ENCODE measurements at regions not wholly inside any gene's neighbourhood (a gene's known extent, or its start where the extent isn't known, plus 50 kb on each side); places are given as distances from the start of the nearest gene placed in this dataset.

DNA sequence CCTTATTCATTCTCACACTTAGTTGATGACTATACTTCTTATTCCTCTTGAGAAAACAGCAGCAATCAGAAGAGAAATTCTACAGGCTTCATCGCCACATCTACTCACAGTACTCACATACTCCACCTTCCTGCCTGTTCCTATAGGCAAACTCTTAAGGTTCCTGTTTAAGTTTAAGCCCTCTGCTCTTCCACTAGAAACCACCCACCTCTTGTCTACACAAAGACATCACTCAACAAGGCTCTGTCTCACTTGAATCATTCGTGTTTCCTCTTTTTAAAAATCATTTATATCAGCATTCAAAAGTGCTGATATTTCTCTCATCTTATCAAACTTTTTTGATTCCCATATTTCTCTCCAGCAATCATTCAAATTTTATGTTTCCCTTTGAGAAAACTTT is 85.5 kb upstream of the ADO start:
- DNase-seq = no peak

DNA sequence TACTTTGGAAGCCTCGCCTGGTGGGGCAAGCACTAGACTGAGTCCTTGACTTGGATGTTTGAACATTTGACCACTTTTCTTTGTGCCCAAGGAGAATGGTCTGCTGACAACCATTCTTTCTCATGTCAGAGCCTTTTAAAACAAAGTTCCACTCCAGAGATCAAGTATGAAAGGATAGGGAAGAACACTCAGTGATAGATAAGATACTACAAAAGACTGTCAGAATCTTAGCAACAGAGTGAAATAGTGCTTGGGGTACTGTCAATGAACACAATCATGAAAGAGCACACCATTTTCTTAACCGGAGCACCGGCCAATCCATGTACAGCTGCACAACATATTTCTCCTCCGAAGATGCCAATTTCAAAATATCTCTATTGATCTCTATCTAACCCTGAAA is 82.8 kb upstream of the ADO start:
- DNase-seq = no peak

DNA sequence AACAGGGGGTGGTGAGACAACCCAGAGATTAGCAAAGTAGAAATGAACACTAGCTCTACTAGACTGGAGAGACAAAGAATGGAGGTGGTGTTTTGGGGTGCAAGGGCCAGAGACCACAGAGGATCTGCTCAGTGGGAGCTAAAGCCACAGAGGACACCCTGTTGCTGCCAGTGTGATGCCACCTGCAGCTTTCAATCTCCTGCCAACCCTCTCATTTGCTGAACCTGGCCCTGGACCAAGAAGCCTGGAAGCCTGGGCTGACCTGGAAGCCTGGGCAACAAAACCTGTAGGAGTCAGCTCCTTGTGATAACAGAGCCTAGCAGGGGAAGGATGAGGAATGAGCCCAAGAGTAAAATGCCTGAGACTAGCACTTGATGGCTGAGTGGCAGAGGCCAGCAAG is 81.1 kb upstream of the ADO start:
- no peak for DNase-seq

DNA sequence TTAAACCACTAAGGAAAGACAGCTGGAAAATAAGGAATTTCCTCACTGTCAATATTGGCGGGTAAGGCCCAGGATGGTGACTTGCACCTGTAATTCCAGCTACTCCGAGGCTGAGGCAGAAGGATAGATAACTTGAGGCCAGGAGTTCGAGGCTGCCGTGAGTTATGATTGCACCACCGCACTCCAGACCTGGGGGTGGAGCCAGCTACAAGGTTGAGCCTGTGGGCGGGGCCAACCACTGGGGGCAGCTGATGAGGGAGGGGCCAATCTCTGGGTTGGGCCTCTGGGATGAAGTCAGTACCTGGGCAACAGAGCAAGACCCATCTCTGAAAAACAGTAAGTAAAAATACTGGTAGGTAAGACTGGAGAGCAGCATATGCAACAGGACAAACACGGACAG is 80.1 kb upstream of the ADO start:
- DNase-seq = no peak

DNA sequence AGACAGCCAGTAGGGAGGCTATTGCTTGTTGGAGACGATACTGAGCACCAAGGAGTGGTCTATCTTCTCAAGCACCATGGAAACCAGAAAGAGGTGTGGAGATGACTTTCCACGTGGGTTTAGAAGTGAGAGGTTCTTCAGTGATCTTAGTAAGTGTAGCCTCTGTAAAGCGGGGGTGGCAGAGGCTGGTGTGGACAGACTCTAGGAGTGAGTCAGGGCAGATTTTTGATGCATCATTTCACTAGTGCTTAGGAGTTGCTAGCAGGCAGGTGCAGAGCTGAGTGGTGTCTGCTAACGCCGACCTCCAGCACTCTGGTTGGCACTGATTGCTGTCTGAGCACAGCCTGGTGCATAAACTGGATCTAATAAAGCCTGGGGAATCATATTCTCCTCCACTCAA is 78.4 kb upstream of the ADO start:
- no peak for DNase-seq

DNA sequence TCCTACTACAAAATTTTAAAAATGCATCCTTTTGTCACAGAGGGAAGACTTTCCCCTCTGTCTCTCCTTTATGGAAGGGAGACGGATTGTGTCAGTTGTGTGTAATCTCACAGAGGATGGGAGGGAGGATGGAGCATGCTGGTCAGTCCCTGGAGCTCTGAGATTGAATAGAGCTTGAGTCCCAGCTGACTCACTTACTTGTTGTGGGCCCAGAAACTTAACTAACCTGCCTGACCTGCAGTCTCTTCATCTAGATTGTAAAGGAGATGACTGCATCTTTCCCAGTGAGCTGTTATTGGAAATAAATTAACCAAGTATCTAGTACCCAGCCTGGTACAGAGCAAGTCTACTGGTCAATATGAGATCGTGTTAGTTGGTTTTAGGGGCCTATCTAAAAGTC is 77.9 kb upstream of the ADO start:
- DNase-seq = no peak

DNA sequence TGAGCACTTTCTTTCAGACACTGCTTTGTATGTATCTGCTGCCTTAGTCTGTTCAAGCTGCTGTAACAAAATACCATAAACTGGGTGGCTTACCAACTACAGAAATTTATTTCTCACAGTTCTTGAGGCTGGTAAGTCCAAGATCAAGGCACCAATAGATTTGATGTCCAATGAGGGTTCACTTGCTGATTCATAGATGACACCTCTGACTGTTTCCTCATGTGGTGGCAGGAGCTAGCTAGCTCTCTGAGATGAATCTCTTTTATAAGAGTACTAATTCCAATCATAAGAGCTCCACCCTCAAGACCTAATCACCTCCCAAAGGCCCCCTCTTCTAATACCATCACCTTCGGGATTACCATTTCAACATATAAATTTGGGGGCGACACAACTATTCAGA is 76.6 kb upstream of the ADO start:
- no peak for DNase-seq

DNA sequence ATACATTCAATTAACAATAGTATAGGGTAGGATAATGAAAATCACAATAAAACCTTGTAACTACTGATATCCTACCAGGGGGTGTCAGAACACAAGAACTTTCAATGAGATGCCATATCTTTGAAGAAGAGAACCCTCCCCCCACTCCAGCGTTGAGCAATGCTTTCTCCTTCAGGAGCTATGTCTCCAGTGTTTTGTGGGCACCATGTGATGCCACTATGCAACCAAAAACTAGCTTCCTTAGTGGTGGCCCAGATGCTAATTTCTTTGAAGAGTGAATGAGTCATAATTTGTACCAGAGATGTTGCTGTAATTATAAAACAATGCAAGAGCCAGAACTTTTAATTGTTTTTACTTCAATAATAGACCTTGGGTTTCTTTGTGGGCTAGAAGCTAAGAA is 76.0 kb upstream of the ADO start:
- DNase-seq = no peak

DNA sequence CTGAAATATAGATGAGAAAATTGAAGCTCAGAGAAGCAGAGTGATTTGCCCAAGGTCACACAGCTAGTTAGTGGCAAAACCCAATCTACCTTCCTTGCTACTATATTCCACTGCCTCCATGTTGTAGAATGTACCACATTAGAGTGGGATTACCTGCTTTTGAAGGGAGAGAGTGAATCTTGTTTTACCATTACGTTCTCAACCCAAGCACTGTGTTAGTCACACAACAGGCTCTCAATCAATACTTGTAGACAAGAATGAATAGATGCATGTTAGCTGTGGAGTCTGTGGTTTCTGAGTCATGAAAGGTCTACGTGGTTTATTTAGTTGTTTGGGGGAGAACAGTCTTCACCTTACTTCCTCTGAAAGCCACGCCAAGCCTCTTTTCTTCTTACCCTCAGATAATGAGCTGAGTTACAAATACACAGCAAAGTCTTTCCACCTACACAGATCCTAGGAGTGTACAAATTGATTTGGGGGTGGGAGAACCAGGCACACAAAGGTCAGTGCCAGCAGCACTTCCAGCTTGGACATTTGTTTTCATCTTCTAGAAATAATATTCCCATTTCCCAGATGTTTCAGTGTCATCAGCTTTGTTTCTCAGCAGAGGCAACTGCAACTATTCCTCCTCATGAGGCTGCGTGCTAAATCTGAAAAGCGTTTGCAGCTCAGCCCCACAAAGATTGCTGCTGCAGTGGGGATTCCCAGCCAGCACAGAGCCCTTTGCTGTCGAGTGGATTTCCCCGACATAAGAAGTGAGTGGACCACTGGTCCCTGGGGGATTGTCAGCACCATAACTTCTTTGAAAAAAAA is 71.5 kb upstream of the ADO start:
- DNase-seq = peak; percentile 73

DNA sequence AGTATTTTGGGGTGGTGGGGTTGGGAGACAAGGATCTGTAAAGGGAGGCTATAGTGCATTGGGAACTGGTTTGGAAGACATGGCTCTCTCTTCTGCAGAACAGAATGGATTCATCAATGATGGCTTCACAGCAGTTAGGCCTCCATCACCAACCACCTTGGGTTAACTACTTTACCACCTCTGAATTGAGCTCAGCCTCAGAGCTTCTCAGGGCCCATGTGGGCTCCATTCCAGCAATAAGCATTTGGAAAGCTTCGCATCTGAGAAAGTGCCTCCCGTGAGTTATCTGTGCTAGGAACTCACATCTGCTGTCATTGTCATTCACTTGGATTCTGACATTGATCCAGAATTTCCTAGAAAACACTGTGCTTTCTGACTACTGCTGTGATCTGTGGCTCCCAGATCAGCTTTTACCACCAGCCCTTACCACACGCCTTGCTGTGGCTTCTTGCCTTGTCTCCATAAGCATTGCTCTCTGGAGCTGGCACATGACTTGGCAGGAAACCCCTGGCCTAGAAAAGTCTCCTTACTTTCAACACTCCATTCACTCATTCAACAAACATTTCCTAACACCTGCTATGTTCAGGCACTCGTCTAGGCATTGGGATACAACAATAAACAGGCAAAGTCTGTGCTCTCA is 70.7 kb upstream of the ADO start:
- DNase-seq = no peak

DNA sequence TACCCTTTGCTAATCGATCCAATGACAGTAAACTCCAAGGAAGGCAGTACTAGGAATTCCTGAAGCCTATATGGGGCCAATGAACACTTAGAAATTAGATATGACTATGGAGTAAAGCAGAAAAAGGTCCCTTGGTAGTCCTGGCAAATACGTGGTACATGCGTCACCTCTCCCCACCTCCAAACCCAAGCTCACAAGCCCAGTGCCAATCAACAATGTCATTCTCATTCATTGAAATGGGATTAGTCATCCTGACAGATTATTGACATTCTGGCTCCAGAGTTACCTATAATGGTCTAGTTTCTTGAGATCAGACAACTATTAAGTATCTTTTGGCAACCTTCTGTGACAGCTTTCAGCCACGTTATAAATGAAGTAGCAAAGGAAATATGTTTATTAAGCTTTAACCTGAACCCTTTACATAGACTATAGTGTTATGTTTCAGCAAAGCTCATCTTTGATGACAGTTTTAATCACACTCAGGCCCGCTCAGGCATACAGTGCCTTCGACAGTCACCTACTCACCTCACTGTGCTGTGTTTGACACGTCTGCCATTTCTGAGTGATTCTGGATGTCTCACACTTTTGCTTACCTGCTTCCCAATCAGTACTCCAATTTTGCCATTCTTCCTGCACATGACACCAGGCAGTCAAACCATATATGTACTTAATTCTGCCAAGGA is 69.6 kb upstream of the ADO start:
- DNase-seq = no peak

DNA sequence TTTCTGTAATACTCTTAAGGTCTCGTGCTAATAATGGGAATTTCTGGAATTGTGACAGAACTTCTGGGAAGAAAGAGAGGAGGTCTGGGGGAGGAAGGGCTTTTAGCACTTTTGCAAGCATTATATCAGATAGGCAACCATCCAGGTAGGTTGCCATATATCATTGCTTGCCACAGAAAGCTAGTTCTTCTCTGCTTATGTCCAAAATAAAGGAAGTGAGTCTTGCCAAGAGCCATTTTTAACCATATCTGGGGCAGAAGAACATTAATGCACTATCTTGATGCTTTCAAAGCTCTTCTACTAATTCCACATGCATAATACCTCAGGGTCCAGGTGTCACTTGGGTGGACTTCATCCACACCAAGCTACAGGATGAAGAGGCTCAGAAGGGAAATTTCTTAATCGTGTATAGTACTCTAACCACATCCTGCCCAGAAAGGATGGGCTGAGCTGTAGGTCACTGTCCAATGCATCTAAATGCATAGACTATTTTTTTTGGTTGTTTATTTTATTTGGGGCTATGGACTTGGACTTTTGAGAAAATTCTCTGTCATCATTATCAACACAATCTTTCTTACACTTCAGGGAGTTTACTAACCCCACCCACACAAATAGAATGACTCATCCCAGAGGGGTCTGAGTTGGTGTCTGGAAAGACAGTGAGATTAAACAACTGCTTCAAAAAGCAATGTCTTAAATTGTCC is 68.9 kb upstream of the ADO start:
- DNase-seq = no peak

DNA sequence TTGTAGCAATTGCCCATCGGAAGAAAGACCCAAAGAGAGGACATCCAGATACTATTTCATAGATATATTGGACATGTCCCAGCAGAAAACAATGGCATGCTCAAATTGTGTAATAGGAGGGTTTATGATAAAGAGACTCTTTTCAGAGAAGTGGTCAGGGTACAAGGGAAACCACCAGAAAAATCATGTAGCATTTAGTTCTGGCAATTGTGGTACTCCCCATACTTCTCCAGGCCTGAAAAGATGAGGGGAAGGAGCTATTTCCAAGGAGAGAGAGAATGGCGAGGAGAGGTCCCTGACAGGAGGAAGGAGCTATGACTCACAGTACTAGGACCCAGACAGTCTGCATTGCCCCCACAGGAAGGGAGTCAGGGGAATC is 68.4 kb upstream of the ADO start:
- no peak for DNase-seq

DNA sequence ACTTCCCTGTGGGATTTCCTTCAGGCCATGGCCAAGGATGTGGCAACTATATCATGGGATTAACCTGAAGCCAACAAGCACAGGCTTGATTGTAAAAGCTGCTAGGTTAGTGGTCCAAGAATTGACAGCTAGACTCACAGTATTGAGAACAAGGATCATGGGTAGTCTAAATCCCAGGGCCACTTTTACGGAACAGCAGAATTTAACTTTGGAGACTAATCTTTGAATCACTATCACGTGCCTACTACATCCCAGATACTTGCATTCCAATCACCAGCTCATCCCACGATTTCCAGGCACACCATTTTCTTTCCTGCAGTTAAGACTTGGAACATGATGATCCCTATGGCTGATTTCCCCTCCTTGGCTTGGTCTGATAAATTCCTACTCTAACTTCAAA is 65.6 kb upstream of the ADO start:
- DNase-seq = no peak

DNA sequence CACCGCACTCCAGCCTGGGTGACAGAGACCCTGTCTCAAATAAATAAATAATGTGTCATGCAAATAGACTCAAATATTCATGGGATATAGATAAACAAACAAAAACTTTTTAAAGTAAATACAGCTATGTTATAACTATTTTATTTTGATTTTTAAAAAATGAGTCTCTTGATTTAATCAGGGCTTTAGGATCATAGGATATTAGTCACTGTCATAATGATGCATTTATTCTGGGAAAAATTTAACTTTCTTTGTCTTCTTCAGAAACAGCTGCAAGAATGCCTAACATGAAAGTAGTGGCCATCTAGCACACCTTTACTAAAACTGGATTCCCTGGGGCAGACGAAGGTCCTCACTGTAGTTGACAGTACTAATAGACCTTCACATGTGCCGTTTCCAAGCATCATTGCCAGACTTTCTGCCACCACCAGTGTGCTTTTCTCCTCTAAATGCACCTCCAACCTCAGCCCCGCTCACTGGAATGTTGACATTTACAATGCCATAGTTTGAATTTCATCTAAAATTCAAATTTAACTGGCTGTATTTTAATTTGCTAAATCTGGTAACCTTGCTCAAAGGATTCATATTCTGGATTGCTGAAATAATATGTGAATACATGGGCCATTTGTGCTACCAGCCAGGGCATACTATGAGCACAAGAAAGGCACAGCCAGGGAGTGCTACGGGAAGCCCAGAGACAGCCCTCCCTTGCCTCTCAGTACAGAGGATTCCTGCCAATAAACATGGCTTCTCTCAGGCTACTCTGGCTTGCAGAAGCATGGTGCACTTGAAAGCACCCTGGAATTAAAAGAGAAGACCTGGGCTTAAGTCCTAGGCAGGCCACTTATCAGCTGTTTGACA is 63.4 kb upstream of the ADO start:
- DNase-seq = no peak

DNA sequence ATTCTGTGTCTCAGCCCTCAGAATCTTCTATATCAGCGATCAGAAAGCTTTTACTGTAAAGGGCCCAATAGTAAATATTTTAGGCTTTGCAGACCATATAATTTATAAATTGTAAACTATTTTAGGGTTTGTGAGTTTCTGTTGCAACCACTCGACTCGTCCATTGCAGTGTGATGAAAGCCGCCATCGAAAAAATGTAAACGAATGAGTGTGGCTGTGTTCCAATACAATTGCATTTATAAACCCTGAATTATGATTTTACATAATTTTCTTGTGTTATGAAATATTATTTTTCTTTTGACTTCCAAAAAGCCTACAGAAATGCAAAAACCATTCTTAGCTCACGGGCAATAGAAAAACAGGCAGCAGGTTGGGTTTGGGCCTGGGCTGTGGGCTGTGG is 62.5 kb upstream of the ADO start:
- DNase-seq = no peak

DNA sequence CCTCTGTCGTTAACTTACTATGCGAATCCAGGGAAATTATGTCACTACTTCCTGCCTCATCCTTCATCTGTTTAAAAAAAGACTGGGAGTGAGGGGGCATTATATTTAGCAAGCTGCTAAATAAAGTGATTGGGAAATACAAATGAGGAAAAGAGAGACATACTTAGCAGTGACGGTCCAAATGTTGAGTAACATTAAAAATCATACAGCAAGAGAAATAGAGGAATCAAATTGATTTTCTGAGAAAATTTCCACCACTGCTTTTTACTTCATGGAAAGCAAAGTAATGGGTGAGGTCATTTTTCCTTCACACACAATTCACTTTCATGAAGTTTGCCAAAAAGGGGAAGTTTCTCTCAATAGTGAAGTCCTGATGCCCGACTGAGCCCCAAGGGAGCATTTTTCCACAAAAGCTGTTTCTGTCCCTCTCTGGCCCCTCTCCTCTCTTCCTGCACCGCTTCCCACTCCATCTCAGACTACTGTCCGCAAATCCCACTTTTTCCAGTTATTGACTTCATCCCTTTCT is 61.9 kb upstream of the ADO start:
- no peak for DNase-seq

DNA sequence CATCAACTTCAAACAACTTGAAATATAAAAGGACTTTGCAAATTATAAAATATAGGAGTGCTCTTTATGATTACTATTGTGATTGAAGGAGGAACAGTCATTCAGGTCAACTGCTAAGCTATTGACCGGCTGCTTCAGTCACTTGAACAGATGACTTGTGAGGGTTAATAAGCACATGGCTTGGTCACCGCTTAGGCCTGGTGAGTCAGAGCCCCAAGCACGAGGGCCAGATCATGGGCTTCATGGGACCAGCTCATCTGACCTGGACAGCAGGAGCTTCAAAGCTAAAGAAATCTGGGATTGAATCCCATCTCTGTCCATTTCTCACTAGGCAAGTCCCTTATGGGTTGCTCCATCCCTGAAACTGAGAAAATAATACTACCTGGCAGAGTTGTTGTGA is 60.4 kb upstream of the ADO start:
- DNase-seq = no peak

DNA sequence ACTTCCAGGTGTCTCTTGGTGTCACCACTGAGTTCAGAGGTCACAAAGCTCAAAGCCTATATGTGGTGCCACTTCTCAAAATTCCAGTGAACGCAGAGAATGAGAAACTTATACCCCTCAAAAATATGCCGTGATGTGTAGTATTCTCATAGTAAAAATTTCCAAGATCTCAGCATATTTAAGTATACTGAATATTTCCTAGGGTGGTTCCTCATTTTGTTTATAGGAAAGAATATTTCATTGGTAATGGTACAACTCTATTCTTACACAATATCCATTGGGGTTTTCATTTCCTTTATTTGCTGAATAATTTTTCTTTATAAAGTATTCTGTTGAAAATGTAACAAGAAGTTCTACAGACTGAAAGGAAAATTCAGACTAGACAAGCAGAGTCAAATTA is 58.9 kb upstream of the ADO start:
- no peak for DNase-seq

DNA sequence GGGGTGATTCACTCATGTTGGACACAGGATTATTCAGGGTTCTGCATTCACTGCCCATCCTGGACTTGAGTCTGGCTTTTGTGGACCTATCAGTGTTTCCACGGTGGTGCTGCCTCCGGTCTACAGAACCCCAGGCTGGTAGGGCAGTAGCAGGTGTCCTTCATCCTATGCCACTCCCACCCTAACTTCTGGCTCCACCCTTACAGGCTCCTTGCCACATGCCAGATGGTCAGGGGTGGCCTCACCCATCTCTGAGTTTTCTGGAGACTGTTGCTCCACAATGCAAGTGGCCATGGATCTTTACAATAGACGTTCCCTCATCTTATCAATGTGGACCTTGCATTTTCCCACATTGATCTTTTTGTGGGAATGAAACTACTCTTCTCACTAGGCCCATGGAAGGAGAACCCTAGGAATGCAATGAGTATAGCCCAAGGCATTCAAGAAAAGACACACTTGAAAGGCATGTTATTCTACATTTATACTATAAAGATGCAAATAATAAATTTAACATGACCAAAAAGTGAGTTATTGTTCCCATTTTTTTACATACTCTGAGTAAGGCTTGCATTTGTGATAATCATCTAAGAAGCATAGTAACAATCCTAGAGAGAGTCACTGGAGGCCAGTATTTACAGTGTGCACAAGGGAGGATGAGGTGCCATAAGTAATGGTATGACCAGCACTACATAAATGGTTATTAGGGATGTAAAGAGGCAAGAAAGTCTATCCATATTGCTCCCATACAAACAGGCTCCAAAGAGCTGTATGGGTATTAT is 57.4 kb upstream of the ADO start:
- no peak for DNase-seq

DNA sequence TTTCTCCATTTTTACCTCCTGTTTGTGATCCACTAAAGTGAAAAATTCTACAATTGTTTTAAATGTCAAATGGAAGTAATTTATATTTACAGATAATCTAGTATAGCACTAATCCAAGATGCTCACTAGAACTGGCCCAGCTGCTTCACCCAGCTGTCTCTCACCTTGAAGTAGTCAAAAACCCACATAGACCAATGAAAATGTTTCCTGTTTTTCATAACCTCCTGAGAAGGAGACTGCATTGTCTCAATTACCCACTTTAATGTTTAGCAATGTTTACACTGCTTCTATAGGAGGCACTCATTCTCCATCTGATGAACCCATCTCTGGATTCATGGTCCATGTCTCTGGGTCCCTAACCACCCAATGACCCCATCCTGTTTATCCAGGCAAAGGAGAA is 56.1 kb upstream of the ADO start:
- no peak for DNase-seq
